ENCODE measurements at regions not wholly inside any gene's neighbourhood (a gene's known extent, or its start where the extent isn't known, plus 50 kb on each side); places are given as distances from the start of the nearest gene placed in this dataset.
"Not testable (repeated sequence)": the region's sequence is repeated elsewhere in the genome, so short reads cannot be mapped to it uniquely, and the experiment has no call there.

DNA sequence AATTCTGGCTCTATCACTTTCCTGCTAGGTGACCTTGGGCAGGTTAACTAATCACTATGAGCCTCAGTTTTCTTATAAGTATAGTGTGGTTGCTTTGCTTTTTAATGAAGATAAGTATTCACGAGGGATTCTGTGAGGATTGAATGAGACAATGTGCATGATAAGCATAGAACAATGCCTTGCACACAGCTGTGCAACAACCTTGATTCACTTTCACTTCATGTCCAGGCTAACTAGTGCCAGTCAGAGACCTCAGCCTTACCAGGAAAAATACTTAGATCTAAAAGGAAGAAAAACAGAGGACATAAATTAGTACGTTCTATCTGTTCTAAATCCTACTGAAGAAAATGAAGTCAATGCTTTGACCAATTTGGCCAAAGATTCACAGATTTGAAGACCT, 101.0 kb upstream of the NBPF9 start:
- H3K27me3 ChIP-seq (replicated peaks in 1 of 4; ENCODE audit: control insufficient read depth in 3 of 4, extremely low read depth in 1 of 4, insufficient read depth in 3 of 4, low read length in 3 of 4); POLR2A ChIA-PET (ENCODE audit: partially characterized antibody); CTCF ChIA-PET (ENCODE audit: partially characterized antibody); H3K36me3 ChIP-seq (ENCODE audit: control insufficient read depth in 2 of 4, insufficient read depth in 4 of 4, low read length in 3 of 4); H3K14ac ChIP-seq (ENCODE audit: insufficient read length); H3K18ac ChIP-seq (ENCODE audit: extremely low read depth, low read length); H3K23me2 ChIP-seq (ENCODE audit: low read depth, low read length); H3K79me1 ChIP-seq (ENCODE audit: low read depth, low read length); DNase-seq (ENCODE audit: low read depth in 1 of 2, low spot score in 2 of 2); H3K9me3 ChIP-seq (ENCODE audit: insufficient read depth in 2 of 2, low read depth in 1 of 2, low read length in 1 of 2); H2AFZ ChIP-seq (ENCODE audit: low read length); H3K4ac ChIP-seq (replicated peaks; ENCODE audit: insufficient read length, low read depth, low read length); H4K8ac ChIP-seq (ENCODE audit: extremely low read depth, insufficient read depth, low read length); H3K79me2 ChIP-seq (ENCODE audit: control insufficient read depth in 1 of 2, insufficient read depth in 2 of 2, low read length in 2 of 2); H3K9ac ChIP-seq (replicated peaks in 1 of 4; ENCODE audit: extremely low read depth in 1 of 4, low read depth in 3 of 4, low read length in 3 of 4); H3K4me2 ChIP-seq (ENCODE audit: insufficient read depth in 1 of 2, low read depth in 2 of 2, low read length in 2 of 2); H3K27ac ChIP-seq (ENCODE audit: low read depth, low read length); H2BK120ac ChIP-seq (replicated peaks; ENCODE audit: low read depth, low read length); H3K56ac ChIP-seq (replicated peaks; ENCODE audit: insufficient read length, low read depth, low read length); H4K91ac ChIP-seq (replicated peaks; ENCODE audit: insufficient read length, low read length); H2BK15ac ChIP-seq (ENCODE audit: low read length); H4K20me1 ChIP-seq (replicated peaks in 1 of 2; ENCODE audit: control insufficient read depth in 1 of 2, insufficient read depth in 2 of 2, low read length in 2 of 2); H3K23ac ChIP-seq (ENCODE audit: insufficient read length); H4K5ac ChIP-seq (ENCODE audit: insufficient read length, low read depth, low read length); H2BK5ac ChIP-seq (ENCODE audit: low read depth, low read length); H2BK20ac ChIP-seq (ENCODE audit: low read length); FAIRE-seq; H3K4me1 ChIP-seq (replicated peaks in 1 of 4; ENCODE audit: control insufficient read depth in 3 of 4, insufficient read depth in 4 of 4, low read length in 3 of 4); H2AK5ac ChIP-seq (ENCODE audit: low read depth, low read length); H3K4me3 ChIP-seq (ENCODE audit: extremely low read depth in 1 of 4, insufficient read depth in 2 of 4, low read depth in 3 of 4, low read length in 4 of 4); H2BK12ac ChIP-seq (ENCODE audit: low read depth, low read length): not testable (repeated sequence)
- 100% methylated on average over 1 of the region's 2 CpGs; no CpG with 5 or more reads in 1 of the 2 experiments for WGBS, 2 experiments (ENCODE audit: extremely low coverage in 1 of 2, insufficient coverage in 1 of 2, insufficient read length in 1 of 2, insufficient replicate concordance in 2 of 2, low coverage in 1 of 2, low lambda C conversion rate in 2 of 2, missing lambda C conversion rate in 1 of 2)

GRCh38 chr1:149208836-149209235, 105.5 kb upstream of the NBPF9 start:
- DNase-seq (ENCODE audit: low read depth in 1 of 2, low spot score in 2 of 2); POLR2A ChIA-PET (ENCODE audit: partially characterized antibody); H3K27me3 ChIP-seq (replicated peaks in 1 of 4; ENCODE audit: control insufficient read depth in 3 of 4, extremely low read depth in 1 of 4, insufficient read depth in 3 of 4, low read length in 3 of 4); H3K4me3 ChIP-seq (ENCODE audit: extremely low read depth in 1 of 4, insufficient read depth in 2 of 4, low read depth in 3 of 4, low read length in 4 of 4); H4K20me1 ChIP-seq (replicated peaks in 1 of 2; ENCODE audit: control insufficient read depth in 1 of 2, insufficient read depth in 2 of 2, low read length in 2 of 2); H2BK120ac ChIP-seq (replicated peaks; ENCODE audit: low read depth, low read length); H3K14ac ChIP-seq (ENCODE audit: insufficient read length); CTCF ChIA-PET (ENCODE audit: partially characterized antibody); H2AFZ ChIP-seq (ENCODE audit: low read length); H3K36me3 ChIP-seq (ENCODE audit: control insufficient read depth in 2 of 4, insufficient read depth in 4 of 4, low read length in 3 of 4); H3K79me1 ChIP-seq (ENCODE audit: low read depth, low read length); H3K79me2 ChIP-seq (ENCODE audit: control insufficient read depth in 1 of 2, insufficient read depth in 2 of 2, low read length in 2 of 2); H2BK5ac ChIP-seq (ENCODE audit: low read depth, low read length); H3K4ac ChIP-seq (replicated peaks; ENCODE audit: insufficient read length, low read depth, low read length); H3K9me3 ChIP-seq (ENCODE audit: insufficient read depth in 2 of 2, low read depth in 1 of 2, low read length in 1 of 2); H2BK12ac ChIP-seq (ENCODE audit: low read depth, low read length); H3K27ac ChIP-seq (ENCODE audit: low read depth, low read length); H3K18ac ChIP-seq (ENCODE audit: extremely low read depth, low read length); H2BK20ac ChIP-seq (ENCODE audit: low read length); FAIRE-seq; H2AK5ac ChIP-seq (ENCODE audit: low read depth, low read length); H3K4me1 ChIP-seq (replicated peaks in 1 of 4; ENCODE audit: control insufficient read depth in 3 of 4, insufficient read depth in 4 of 4, low read length in 3 of 4); H3K23ac ChIP-seq (ENCODE audit: insufficient read length); H3K56ac ChIP-seq (replicated peaks; ENCODE audit: insufficient read length, low read depth, low read length); H4K8ac ChIP-seq (ENCODE audit: extremely low read depth, insufficient read depth, low read length); H4K91ac ChIP-seq (replicated peaks; ENCODE audit: insufficient read length, low read length); H3K23me2 ChIP-seq (ENCODE audit: low read depth, low read length); H4K5ac ChIP-seq (ENCODE audit: insufficient read length, low read depth, low read length); H3K9ac ChIP-seq (replicated peaks in 1 of 4; ENCODE audit: extremely low read depth in 1 of 4, low read depth in 3 of 4, low read length in 3 of 4); H2BK15ac ChIP-seq (ENCODE audit: low read length); H3K4me2 ChIP-seq (ENCODE audit: insufficient read depth in 1 of 2, low read depth in 2 of 2, low read length in 2 of 2): not testable (repeated sequence)
- no CpG with 5 or more reads among the region's 1 CpG for WGBS, 2 experiments (ENCODE audit: extremely low coverage in 1 of 2, insufficient coverage in 1 of 2, insufficient read length in 1 of 2, insufficient replicate concordance in 2 of 2, low coverage in 1 of 2, low lambda C conversion rate in 2 of 2, missing lambda C conversion rate in 1 of 2)
